AG20443 (cell line): ENCODE measurements at regions not wholly inside any gene's neighbourhood (a gene's known extent, or its start where the extent isn't known, plus 50 kb on each side); places are given as distances from the start of the nearest gene placed in this dataset.
A peak's percentile ranks its signal among the peaks of the same experiment; 100 is the strongest.

ENCODE experiments used
- DNase-seq: peaks from one replicate; pipeline ENCODE4 v3.0.0; 2012; ENCODE audit warnings: low spot score, mixed read lengths

DNA sequence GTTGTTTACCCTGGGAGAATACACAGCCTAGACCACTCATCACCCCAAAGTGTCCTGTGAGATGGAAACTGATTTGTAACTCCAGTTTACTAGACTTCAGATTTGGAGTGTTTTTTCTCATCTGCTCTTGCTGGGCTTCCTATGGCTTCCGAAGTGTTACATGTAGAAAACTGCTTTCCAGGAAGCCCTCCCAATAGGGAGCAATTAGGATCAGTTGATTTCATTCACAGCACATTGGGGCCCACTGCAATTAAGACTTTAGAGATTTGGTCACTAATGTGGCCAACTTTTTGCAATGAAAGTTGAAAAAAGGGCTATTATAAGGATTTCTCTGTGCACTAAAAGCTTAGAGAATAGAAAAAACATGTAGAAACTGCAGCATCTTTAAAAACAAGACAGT, 656.6 kb upstream of the CHAC2 start:
- DNase-seq, result no peak

DNA sequence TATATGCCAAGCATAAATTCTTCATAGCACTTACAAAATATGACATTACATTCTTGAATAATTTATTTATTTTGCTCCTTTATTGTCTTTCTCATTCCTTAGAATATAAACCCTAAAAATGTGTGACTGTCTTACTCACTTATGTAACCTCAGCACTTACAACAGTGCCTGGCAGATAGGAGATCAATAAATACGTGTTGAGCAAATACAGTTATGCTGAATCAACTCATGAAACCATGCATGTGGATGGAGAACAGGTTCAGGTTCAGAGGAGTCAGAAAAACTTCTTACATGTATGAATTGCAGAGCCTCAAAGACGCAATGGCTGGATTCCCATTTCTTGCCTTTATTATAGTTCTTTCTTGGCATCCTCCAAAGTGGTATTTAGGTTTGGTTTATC, 659.4 kb upstream of the CHAC2 start:
- DNase-seq, result no peak

DNA sequence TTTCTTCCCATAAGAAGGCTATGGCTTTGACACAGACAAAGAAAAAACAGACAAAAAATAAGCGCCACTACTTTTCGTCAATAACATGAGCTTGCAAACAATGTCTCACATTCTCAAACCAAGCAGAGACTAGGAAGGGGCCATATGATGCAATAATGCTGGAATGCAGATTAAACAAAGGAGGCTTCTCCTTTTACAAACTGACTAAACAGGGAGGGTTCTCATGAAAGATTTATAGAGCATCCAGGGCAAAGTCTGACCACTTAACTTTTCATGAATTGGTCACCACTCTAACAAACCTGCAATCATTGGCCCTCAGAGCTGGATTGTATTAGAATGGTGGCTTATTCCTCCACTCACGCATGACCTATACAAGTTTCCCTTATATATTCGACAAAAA, 663.3 kb upstream of the CHAC2 start:
- no peak for DNase-seq

DNA sequence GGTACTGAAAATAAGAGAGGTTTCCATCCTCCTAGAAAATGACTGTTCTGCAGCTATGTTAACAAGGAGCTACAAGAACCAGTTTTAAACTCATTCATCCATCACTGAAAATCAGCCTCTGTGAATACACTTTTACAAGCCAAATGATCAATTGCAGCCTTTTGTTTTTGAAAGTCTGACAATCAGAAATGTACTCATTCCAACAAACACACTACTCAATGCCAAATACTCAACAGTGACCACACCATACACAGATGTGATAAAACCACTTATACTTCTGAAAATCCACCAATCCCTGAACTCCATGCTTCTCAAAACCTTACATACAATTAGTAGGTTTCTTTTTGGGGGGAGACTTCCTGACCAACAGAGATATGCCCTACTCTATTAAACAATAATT, 663.9 kb upstream of the CHAC2 start:
- DNase-seq, result no peak

DNA sequence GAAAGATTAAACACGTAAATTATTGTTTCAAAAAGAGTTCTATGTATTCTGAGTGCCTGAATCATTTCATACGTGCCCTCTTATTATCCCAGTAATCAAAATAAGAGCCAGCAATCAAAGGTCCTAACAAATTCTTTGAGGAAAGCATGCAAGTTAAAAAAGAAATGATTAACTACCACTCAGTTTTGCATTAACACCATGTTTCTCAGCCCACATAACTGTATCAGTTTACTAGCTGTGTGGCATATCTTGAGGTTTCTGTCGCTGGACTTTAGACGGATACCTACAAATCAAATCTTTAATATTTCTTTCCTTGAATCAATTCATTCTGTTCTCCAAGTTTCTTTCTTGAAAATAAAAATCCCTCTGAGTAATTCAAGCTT, 668.9 kb upstream of the CHAC2 start:
- DNase-seq, result no peak

DNA sequence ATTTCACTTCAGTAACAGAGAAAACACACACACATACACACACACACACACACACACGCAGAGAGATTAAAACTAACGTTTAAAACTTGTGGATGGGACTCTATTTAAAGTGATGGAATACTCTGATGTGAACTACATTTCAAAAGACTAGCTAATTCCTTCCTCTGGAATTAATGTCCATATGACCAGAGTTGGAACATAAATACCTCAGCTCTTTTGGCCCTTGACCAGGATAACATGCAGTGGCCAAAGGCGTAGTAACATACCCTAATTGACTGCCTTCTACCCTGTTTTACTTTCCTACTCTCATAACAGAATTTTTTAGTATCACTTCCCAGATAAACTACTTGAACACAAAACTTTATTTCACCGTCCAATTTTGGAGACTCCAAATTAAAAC, 671.3 kb upstream of the CHAC2 start:
- no peak for DNase-seq

DNA sequence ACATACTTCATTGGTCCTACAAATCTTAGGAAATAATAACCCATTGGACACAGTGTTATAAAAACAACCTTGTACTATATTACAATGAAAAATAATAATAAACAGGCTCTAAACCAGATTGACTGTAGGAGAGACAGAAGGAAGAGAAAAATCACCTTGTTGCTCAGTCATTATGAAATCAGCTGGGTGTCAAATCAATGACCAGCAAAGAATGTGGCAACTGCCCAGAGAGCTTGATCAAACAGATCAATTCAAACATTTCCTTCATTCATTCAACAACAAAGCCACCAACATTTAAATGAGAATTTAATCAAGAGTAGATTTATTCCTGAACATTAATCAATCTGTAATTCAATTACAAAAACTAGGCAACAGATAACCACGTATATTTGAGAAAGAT, 671.9 kb upstream of the CHAC2 start:
- no peak for DNase-seq

DNA sequence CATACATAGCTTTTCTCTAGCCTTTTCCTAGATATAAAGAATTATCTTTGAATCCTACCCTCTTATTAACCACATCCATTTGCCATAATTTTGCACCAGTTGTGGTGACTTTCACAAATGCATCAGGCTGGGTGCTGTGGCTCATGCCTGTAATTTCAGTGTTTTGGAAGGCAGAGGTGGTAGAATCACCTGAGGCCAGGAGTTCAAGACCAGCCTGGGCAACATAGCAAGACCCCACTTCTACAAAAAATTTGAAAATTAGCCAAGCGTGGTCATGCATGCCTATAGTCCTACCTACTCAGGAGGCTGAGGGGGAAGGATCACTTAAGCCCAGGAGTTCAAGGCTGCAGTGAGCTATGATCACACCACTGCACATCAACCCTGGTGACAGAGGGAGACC, 672.4 kb upstream of the CHAC2 start:
- no peak for DNase-seq

DNA sequence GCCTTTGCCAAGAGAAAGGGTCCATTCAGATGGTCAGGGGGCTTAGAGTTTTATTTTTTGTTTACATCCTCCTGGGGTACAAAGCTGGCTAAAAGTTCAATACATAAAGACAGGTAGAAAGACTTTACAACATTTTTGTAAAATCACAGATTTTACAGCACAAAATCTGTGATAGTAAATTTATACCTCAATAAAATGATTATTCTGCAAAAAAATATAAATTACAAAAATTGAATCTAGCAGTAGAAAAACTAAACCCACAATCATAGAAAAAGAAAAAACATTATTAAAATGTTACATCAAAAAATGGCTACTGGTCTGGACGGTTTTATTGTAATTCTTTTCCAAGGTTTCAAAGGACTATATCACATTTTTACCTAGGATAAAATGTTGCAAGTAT, 674.2 kb upstream of the CHAC2 start:
- no peak for DNase-seq

DNA sequence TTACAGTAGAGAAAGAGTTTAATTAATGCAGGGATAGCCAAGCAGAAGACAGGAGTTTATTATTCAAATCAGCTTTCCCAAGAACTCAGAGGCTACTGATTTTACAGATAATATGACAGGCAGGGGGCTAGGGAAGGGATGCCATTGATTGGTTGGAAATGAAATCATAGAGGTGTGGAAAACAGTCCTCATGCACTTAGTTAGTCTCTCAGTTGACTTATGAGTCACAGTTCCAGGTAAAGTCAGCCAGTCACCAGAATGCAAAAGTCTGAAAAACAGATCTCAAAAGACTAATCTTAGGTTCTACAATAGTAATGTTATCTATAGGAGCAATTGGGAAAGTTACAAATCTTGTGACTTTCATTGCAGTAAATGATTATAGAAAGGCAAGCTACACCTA, 676.4 kb upstream of the CHAC2 start:
- DNase-seq, result no peak

DNA sequence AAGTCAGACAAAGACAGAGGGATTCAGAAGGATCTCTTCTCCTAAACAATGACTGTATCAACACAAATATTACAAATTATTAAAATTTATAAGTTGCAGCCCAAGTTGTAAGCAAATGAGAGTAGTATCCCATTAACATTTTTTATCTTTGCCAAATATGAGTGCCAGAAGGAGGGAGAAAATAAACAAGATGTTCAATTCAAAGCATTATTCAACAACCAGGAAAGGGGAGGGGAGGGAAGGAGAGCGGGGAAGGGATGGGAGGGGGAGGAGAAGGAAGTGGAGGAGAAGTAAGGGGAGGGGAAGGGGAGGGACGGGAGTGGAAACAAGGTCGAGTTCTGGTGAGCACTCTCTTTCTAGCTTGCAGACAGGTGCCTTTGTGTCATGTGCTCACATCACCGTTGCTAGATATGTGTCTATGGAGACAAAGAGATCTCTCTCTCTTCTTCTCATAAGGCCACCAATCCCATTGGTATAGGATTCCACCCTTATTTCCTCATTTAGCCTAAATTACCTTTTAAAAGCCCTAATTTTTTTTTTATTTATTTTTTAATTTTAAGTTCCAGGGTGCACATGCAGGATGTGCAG, 679.6 kb upstream of the CHAC2 start:
- no peak for DNase-seq

DNA sequence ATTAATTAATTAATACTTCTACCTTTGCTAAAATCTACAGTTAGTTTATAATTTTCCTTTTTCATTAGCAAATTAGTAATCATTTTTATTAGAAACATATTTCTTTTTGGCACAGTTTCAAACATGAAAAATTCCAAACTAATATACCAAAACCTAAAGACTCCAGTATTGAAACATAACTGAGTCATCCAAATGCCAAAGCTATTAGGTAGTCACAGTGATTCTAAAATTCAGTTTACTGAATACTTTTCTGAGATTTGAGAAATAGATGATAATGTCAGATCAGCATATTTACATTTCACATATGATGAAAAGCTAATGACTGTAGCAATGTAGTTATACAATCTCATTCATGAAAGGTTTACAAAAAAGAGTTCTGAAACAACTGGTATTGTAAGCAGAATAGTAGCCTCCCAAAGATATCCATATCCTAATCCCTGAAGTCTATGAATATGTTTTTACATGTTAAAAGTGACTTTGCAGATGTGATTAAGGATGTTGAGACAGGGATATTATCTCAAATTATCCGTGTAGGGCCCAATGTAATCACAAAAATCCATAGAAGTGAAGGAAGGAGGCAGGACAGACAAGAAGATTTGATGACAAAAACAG, 680.2 kb upstream of the CHAC2 start:
- peak; percentile 14 for DNase-seq

DNA sequence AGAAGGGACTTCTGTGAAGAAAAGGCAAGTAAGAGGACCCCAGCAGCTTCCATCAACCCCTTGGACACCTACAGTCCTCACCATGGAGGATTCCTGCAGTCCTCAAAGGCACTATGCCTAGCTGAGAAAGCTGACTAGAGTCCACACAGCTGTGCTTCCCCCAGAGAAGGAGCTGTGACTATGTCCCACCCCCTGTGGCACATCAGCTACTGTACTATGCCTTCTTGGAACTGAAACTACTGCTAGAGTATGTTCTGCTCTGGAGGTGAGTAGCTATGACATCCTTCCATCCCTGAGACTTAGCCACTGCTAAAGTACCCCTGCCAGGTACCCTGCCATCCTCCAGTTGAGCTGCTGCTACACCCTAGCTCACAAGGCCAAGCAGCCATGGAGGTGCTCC, 690.2 kb upstream of the CHAC2 start:
- no peak for DNase-seq

DNA sequence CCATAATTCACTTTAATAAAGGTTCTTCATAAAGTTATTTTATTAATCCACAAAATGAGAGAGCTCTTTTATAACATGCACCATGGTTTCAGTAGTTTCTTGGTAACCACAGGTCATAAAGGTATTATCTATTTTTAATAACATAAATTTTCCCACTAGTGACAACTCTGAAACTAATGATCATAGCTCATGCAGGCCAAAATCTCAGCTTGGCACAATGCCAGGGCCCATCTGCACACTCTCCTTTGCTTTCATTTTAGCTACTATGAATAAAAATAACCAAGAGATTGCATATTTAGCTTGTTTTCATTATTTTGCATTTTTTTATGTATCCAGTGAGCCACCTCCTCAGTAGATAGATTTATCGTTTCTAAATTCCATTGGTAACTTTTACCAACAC, 691.8 kb upstream of the CHAC2 start:
- DNase-seq, result no peak

DNA sequence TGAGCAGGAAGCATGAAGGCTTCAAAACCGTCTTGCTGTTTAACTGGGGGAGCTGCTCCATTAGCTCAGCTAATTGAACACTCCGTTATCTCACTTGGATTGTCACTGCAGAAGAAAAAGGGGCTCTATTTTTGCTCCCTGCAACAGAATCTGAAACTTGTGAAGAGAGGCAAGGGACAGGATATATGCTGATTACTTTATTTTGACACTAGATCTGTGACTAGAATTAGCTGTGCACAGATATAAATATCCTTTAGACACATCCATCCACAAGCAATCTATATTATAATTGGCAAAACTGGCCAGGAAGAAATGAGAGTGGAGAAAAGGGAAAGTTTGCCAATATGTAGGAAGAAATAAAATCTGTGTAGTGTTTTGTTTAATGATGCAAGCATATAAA, 700.1 kb upstream of the CHAC2 start:
- DNase-seq, result no peak

DNA sequence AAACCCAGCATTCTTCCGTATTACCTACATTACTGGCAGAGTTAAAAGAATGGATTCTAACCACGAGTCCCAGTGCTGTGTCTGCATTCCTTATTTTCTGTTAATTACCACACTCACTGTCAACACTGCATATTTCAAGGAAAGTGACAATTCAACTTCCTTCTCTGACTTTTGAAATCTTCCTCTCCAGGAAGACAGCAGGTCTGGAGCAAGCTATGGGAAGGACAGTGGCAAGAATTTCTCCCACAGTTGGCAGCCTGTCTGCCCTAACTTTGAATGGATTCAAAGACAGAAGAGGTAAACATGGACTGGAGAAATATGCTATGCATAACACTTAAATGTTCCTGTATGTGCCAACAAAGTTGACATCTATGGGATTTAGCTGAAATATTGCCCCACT, 700.5 kb upstream of the CHAC2 start:
- no peak for DNase-seq

DNA sequence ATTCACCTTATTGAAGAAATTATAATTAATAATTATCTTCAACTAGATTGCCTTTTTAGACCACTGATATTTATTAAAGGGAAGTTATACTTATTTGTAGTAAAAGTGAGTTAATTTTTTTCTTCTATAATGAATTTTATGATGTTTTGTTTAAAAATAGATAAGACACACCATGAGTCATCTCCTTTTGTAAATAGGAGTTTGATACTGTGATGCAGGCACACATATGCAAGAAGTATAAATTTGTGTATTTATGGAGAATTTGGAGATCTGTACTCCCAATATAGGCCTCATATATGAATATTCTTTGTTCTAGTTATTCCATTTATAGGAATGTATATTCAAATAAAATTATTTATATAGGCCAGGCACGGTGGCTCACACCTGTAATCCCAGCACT, 703.5 kb upstream of the CHAC2 start:
- DNase-seq, result no peak

DNA sequence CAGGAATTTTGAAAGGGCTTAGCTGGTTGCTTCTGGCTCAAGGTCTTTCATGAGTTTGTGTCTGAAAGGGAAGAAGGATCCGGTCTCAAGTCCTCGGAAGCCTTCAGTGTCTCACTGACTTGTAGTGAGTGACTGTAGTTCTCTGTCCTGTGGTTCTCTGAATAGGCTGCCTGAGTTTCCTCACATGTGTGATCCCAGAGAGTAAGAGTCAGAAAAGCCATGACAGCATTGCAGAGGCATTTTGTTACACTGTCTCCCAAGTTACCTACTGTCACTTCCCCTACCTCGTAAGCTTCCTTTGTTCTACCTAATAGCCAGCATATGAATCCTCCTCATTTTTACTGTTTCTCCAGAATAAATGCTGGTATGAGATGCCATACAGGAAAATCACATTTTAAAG, 709.1 kb upstream of the CHAC2 start:
- DNase-seq, result peak; percentile 4

DNA sequence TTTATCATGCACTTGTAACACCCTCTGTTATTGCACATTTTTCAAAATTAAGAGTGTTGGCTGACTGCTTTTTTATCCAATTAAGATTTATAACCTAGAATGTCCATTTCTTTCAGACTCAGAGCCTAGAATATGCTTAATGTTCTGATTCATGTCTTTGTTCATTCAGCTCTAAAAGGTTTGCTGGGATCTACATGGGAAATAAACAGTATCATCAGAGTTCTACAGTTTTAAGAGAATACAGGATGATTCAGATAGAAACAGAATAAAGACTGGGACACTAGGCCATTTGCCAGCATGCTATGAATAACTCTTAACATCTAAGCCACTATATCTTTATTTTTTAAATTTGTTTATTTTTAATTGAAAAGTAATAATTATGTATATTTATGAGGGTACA, 713.7 kb upstream of the CHAC2 start:
- DNase-seq, result no peak

DNA sequence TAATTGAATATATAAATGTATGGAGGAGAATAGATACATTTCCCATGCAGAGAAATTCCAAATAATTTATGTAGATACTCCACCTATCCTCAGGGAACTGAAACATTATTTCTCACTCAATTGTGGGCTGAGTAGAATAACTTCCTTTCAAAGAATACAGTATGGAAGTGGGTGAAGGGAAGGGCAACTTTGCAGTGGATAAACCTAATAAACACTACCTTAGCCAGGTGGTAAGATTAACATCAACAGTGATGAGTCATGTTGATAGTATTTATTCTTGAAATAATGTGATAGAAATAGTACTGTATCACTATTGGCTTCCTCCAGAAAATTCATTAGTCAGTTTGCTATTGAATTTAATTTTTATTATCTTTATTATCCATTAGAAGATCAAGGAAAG, 716.4 kb upstream of the CHAC2 start:
- DNase-seq, result no peak

DNA sequence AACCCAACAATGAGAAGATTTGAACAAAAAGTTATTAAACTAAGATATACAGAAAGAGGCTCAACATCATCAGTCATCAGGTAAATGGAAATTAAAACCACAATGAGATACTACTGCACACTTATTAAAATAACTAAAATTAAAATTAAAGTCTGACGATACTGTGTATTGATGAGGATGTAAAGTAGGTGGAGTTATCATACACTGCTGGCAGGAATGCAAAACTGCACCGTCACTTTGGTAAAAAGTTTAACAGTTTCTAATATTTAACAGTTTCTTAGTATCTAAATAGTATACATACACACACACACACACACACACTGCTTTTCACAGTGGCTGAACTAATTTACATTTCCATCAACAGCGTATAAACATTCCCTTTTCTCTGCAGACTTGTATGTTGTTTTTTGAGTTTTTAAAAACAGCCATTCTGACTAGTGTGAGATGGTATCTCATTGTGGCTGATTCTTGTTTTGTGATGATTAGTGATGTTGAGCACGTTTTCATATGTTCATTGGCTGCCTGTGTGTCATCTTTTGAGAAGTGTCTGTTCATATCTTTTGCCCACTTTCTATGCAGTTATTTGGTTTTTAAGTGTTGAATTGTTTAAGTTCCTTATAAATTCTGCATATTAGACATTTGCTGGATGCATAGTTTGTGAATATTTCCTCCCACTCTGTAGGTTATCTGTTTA, 726.9 kb upstream of the CHAC2 start:
- DNase-seq, result no peak

DNA sequence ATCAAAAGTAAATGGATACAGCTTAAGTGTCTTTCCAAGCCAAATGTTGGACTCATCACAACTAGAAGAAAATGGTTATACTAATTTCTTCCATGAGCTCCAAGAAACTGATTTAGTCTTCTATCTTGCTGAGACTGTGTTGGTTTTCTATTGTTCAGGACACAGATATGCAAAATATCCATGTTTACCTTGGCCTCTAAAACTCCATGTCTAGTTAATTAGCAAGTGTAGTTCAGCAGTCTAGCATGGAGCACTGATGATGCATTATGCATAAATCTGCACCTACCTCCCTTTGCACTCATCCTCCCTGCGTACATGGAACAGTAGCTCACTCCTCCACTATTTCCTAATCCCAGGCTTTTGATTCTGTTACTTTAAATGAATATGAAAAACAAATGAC, 731.4 kb upstream of the CHAC2 start:
- peak; percentile 45 for DNase-seq

DNA sequence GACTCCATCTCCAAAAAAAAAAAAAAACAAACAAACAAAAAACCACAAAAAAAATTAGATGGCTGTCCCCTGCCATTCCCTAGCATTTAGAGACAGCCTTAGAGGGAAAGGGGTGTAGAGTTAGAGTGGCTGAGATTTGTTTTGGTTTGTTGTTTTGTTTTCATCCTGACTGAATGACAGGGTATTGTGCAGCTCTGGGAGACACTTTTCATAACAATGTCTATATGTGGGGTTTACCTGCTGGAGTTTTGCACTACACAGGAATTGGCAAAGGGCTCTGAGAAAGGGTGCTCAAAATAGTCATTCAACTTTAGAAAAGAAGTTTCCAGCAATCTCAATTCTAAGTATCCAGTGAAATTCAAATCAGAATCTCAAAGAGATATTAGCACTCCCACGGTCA, 732.5 kb upstream of the CHAC2 start:
- DNase-seq, result no peak

DNA sequence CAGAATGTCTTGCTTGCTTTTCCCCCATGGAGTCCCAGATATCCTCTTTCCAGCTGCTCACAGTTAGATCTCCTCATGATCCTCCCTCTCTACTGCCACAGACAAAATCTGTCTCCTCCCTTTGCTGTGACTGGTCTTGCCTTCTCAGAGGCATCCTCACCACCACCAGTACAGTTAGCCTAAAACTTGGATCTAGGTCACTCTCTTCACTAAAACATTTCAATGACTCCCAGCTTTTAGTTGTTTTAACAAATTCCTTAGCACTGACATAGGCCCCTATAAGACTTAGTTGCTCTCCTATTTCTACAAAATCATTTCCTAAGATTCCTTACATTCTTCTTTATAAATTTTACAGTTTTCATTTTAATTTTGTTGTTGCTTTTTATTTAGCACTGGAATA, 734.2 kb upstream of the CHAC2 start:
- peak; percentile 52 for DNase-seq
